Mesendoderm (in vitro differentiated cells): ENCODE measurements at regions not wholly inside any gene's neighbourhood (a gene's known extent, or its start where the extent isn't known, plus 50 kb on each side); places are given as distances from the start of the nearest gene placed in this dataset.
"Not testable (repeated sequence)": the region's sequence is repeated elsewhere in the genome, so short reads cannot be mapped to it uniquely, and the experiment has no call there.

Experiments used
- DNase-seq: peaks from one replicate; pipeline ENCODE4 v3.0.0; 2013
- H2AK5ac ChIP-seq: 2 replicates; pipeline ENCODE4 v1.6.1; 2013; ENCODE audit warnings: low read length, inconsistent platforms
- H2BK120ac ChIP-seq: 2 replicates; pipeline ENCODE4 v1.6.1; 2013; ENCODE audit warnings: low read depth, mild to moderate bottlenecking, low read length, moderate library complexity, mixed read lengths
- H2BK15ac ChIP-seq: replicated peaks from 2 replicates; pipeline ENCODE4 v1.6.1; 2013; ENCODE audit warnings: low read depth, mild to moderate bottlenecking, moderate library complexity
- H2BK5ac ChIP-seq: 2 replicates; pipeline ENCODE4 v1.6.1; 2013; ENCODE audit warnings: low read length, inconsistent platforms
- H3K18ac ChIP-seq: 2 replicates; pipeline ENCODE4 v1.6.1; 2013; ENCODE audit warnings: mild to moderate bottlenecking, low read length, mixed read lengths
- H3K23ac ChIP-seq: one replicate; pipeline ENCODE4 v1.6.1; 2013; ENCODE audit warnings: low read length
- H3K27ac ChIP-seq: 2 replicates; pipeline ENCODE4 v1.5.1; 2013; ENCODE audit warnings: low read depth, mild to moderate bottlenecking, inconsistent platforms, low read length, moderate library complexity
- H3K27me3 ChIP-seq: 2 replicates; pipeline ENCODE4 v1.6.1; 2013; ENCODE audit warnings: low read length, control low read depth, mild to moderate bottlenecking, inconsistent platforms; ENCODE audit not compliant: insufficient read depth, poor library complexity
- H3K36me3 ChIP-seq: 2 replicates; pipeline ENCODE4 v1.6.1; 2013; ENCODE audit warnings: low read length, inconsistent platforms; ENCODE audit not compliant: control insufficient read depth, insufficient read depth
- H3K4ac ChIP-seq: one replicate; pipeline ENCODE4 v1.6.1; 2013; ENCODE audit warnings: low read depth, mild to moderate bottlenecking, low read length, moderate library complexity
- H3K4me1 ChIP-seq: 2 replicates; pipeline ENCODE4 v1.6.1; 2013; ENCODE audit warnings: low read depth, low read length, inconsistent platforms; ENCODE audit not compliant: control insufficient read depth
- H3K4me2 ChIP-seq: 2 replicates; pipeline ENCODE4 v1.6.1; 2013; ENCODE audit warnings: low read length
- H3K4me3 ChIP-seq: 2 replicates; pipeline ENCODE4 v1.5.1; 2013; ENCODE audit warnings: mild to moderate bottlenecking, low read length
- H3K56ac ChIP-seq: one replicate; pipeline ENCODE4 v1.6.1; 2013; ENCODE audit warnings: low read length
- H3K79me1 ChIP-seq: 2 replicates; pipeline ENCODE4 v1.6.1; 2013; ENCODE audit warnings: low read length, inconsistent platforms
- H3K79me2 ChIP-seq: 2 replicates; pipeline ENCODE4 v1.6.1; 2013; ENCODE audit warnings: mild to moderate bottlenecking, low read length; ENCODE audit not compliant: control insufficient read depth, insufficient read depth
- H3K9ac ChIP-seq: 2 replicates; pipeline ENCODE4 v1.6.1; 2013; ENCODE audit warnings: low read length, inconsistent platforms
- H4K5ac ChIP-seq: one replicate; pipeline ENCODE4 v1.6.1; 2013; ENCODE audit warnings: low read length
- H4K8ac ChIP-seq: one replicate; pipeline ENCODE4 v1.6.1; 2013; ENCODE audit warnings: low read depth, mild to moderate bottlenecking, control low read depth, low read length, moderate library complexity
- WGBS: extraction: QIAGEN DNeasy Blood & Tissue Kit; methylation state at CpG from one replicate; pipeline ENCODE4 v1.1.7; 2013; ENCODE audit warnings: low lambda C conversion rate, missing lambda C conversion rate; ENCODE audit not compliant: insufficient coverage; ENCODE audit errors: extremely low coverage; 5-methylcytosine and 5-hydroxymethylcytosine counted together

DNA sequence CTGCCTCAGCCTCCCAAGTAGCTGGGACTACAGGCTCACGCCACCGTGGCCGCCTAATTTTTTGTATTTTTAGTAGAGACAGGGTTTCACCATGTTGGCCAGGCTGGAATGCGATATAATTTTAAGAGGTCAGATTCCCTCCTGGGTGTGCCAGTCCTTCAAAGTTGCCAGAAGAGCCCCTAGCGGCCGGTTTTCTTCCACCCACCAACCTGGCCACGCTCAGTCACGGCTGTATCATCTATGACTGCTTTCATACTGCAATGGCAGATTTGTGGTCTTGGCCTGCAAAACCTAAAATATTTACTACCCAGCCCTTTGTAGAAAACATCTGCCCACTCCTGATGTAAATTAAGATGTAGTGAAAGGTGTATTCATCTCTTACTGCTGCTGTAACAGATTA is 117.5 kb upstream of the BASP1 start:
- WGBS, result no CpG with 5 or more reads among the region's 8 CpGs

DNA sequence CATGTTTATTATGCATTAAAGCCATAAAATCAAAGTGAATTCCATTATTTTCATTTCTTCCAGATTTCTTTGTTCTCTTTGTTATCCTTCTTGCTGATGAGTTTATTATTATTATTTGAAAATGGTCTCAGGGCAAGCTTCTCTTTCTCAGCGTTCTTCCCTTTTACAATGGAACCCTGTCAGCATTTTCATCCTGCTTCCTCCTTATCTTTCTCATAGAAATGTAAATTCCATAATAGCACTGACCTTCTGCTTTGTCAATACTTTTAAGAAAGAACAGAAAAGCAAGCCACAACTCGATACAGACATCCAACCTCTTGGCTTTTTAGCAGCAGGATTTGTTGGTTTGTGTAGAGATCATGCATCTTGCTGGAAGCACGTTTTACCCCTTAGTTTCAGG is 114.0 kb upstream of the BASP1 start:
- Histone ChIP-seq H3K56ac (no peak overlapping the region), H3K27ac (no peak overlapping the region), H2BK15ac (no peak overlapping the region), H3K4me3 (no peak overlapping the region), H3K79me1 (no peaks in the 10 kb centered on the region), H3K23ac (no peak overlapping the region), H3K36me3 (no peaks in the 10 kb centered on the region), H4K8ac (no peak overlapping the region), H3K79me2 (no peaks in the 10 kb centered on the region), H3K9ac (no peak overlapping the region), H2BK5ac (no peak overlapping the region), H4K5ac (no peak overlapping the region), H2BK120ac (no peak overlapping the region), H2AK5ac (no peak overlapping the region), H3K4me2 (no peak overlapping the region), H3K4me1 (no peaks in the 10 kb centered on the region), H3K18ac (no peak overlapping the region), H3K27me3 (no peaks in the 10 kb centered on the region), H3K4ac (no peak overlapping the region)
- WGBS, result no CpG with 5 or more reads among the region's 3 CpGs
- no peak for DNase-seq

More for the DNA sequence above, 117.5 kb upstream of the BASP1 start:
- DNase-seq, result no peak
- Histone ChIP-seq H3K36me3 (no peaks in the 10 kb centered on the region), H3K9ac (no peak overlapping the region), H2BK15ac (no peak overlapping the region), H4K5ac (no peak overlapping the region), H3K27me3 (no peaks in the 10 kb centered on the region), H3K4me3 (no peak overlapping the region), H3K79me2 (no peaks in the 10 kb centered on the region), H3K23ac (no peak overlapping the region), H3K4ac (no peak overlapping the region), H3K4me2 (no peak overlapping the region), H4K8ac (no peak overlapping the region), H2BK5ac (no peak overlapping the region), H3K4me1 (no peaks in the 10 kb centered on the region), H3K56ac (no peak overlapping the region), H2AK5ac (no peak overlapping the region), H3K18ac (no peak overlapping the region), H3K79me1 (no peaks in the 10 kb centered on the region), H3K27ac (no peak overlapping the region), H2BK120ac (peak overlapping the region; percentile 64)

DNA sequence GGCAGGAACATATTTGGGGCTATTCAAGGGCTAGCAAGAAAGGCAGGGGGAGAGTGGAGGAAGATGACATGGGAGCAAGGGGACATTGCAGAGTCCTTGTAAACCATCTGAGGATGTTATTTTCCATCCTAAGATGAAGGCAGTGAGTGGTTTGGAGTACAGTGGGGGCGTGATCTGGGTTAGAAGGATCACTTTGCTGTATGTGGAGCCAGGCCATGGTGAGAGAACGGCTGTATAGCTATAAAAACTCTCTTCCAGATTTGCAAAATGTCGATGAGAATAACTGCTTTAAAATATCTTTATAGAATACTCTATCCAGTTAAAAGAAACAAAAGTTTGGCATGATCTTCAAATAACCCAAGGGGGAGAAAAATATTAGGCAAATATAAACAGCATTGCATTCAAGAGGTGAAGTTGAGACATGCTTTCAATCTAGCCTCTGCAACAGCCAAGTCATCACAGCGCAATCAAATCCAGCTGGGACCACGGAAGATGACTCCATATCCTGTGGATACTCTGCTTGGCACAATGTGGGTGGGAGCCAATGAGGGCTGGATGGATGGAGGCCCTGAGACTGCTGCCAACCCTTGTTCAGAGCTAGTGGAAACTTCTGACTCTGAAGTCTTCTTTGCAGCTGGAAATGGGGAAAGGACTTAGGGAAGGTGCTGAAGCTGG is 111.5 kb upstream of the BASP1 start:
- no peak overlapping the region for H3K18ac ChIP-seq
- H2AK5ac ChIP-seq, result no peak overlapping the region
- H3K4me3 ChIP-seq, result no peak overlapping the region
- H3K4me2 ChIP-seq, result no peak overlapping the region
- no peak for DNase-seq
- no peak overlapping the region for H4K8ac ChIP-seq
- no peak overlapping the region for H3K23ac ChIP-seq
- no peaks in the 10 kb centered on the region for H3K4me1 ChIP-seq
- no peak overlapping the region for H4K5ac ChIP-seq
- WGBS, result no CpG with 5 or more reads among the region's 5 CpGs
- no peak overlapping the region for H2BK15ac ChIP-seq
- H3K27me3 ChIP-seq, result no peaks in the 10 kb centered on the region
- H3K56ac ChIP-seq, result no peak overlapping the region
- H3K79me2 ChIP-seq, result no peaks in the 10 kb centered on the region
- H3K27ac ChIP-seq, result no peak overlapping the region
- no peaks in the 10 kb centered on the region for H3K36me3 ChIP-seq
- no peak overlapping the region for H3K9ac ChIP-seq
- no peaks in the 10 kb centered on the region for H3K79me1 ChIP-seq
- H2BK5ac ChIP-seq, result no peak overlapping the region
- H2BK120ac ChIP-seq, result no peak overlapping the region
- H3K4ac ChIP-seq, result no peak overlapping the region

DNA sequence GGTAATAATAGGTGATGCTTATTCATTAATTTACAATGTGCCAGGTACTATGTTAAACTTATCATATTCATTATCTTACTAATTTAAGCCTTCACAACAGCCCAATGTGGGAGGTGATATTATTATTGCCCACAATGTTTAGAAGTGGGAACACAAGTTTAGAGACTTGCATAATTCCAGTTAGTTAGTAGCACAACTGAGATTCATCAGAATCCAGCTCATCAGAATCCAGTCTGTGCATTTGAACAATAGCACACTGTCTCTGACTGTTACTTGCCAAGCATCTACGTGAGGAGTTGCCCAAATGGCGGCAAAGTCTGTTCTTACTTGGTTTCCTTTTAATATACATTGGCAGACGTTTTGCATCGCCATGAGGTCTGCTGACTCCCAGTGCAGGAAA is 110.9 kb upstream of the BASP1 start:
- H3K4ac ChIP-seq, result no peak overlapping the region
- H3K79me2 ChIP-seq, result no peaks in the 10 kb centered on the region
- no peak overlapping the region for H3K56ac ChIP-seq
- H3K27me3 ChIP-seq, result no peaks in the 10 kb centered on the region
- H2BK15ac ChIP-seq, result no peak overlapping the region
- H3K36me3 ChIP-seq, result no peaks in the 10 kb centered on the region
- no peaks in the 10 kb centered on the region for H3K79me1 ChIP-seq
- no peak overlapping the region for H3K18ac ChIP-seq
- no peak overlapping the region for H2BK5ac ChIP-seq
- no peak overlapping the region for H2BK120ac ChIP-seq
- H4K8ac ChIP-seq, result no peak overlapping the region
- no peak overlapping the region for H2AK5ac ChIP-seq
- no peak overlapping the region for H3K9ac ChIP-seq
- no peak overlapping the region for H3K4me3 ChIP-seq
- no peak overlapping the region for H3K23ac ChIP-seq
- no peak overlapping the region for H4K5ac ChIP-seq
- H3K4me2 ChIP-seq, result no peak overlapping the region
- no CpG with 5 or more reads among the region's 4 CpGs for WGBS
- no peak for DNase-seq
- H3K27ac ChIP-seq, result no peak overlapping the region
- no peaks in the 10 kb centered on the region for H3K4me1 ChIP-seq

DNA sequence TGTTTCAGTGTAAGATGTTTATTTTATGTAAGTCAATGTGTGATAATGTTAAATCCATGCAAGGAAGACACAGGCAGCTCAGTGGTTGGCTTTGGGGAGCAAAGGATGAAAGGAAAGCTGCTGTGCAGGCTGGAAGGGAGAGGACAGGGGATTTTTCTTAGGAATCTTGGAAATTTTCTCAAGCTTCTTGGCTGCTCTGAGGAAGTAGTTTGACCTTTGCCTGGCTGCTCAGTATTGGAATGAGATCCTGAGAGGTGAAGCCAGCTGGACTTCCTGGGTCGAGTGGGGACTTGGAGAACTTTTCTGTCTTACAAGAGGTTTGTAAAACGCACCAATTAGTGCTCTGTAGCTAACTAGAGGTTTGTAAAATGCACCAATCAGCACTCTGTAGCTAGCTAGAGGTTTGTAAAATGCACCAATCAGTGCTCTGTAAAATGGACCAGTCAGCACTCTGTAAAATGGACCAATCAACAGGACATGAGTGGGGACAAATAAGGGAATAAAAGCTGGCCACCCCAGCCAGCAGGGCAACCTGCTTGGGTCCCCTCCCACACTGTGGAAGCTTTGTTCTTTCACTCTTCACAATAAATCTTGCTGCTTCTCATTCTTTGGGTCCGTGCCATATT is 105.2 kb upstream of the BASP1 start:
- not testable (repeated sequence) for H3K4me1 ChIP-seq, H3K9ac ChIP-seq, H2BK120ac ChIP-seq, H3K27me3 ChIP-seq, DNase-seq, H3K23ac ChIP-seq, H2BK15ac ChIP-seq, H4K8ac ChIP-seq, H3K4me3 ChIP-seq, H2AK5ac ChIP-seq, H3K79me1 ChIP-seq, H2BK5ac ChIP-seq, H3K4me2 ChIP-seq, H3K56ac ChIP-seq, H3K18ac ChIP-seq, H4K5ac ChIP-seq, H3K36me3 ChIP-seq, H3K79me2 ChIP-seq, H3K27ac ChIP-seq
- peak overlapping the region; percentile 16 for H3K4ac ChIP-seq
- no CpG with 5 or more reads among the region's 3 CpGs for WGBS
